LNCAP (cell line): ENCODE measurements at regions not wholly inside any gene's neighbourhood (a gene's known extent, or its start where the extent isn't known, plus 50 kb on each side); places are given as distances from the start of the nearest gene placed in this dataset.

Source experiments
- CTCF ChIP-seq: fragments of 450-650 bp; IDR thresholded peaks from 2 replicates; pipeline ENCODE4 v1.5.1; 2017; ENCODE audit warnings: mild to moderate bottlenecking

- no peak for TF ChIP-seq CTCF
Observed at GRCh38 chr18:41022484-41022883, 932.5 kb upstream of the PIK3C3 start.

- no peak for TF ChIP-seq CTCF
Observed at GRCh38 chr18:41021089-41021488, 933.9 kb upstream of the PIK3C3 start.

GRCh38 chr18:41012194-41012593 lies 942.8 kb upstream of the PIK3C3 start:
- TF ChIP-seq CTCF: no peak

- no peak for TF ChIP-seq CTCF
Observed at GRCh38 chr18:41009926-41010325, 945.1 kb upstream of the PIK3C3 start.

GRCh38 chr18:41004324-41004723 lies 950.7 kb upstream of the PIK3C3 start:
- no peak for TF ChIP-seq CTCF

- TF ChIP-seq CTCF: no peak
Observed at GRCh38 chr18:40995529-40995928, 959.5 kb upstream of the PIK3C3 start.

GRCh38 chr18:40993363-40993762 lies 961.7 kb upstream of the PIK3C3 start:
- no peak for TF ChIP-seq CTCF

- no peak for TF ChIP-seq CTCF
Observed at GRCh38 chr18:40987581-40987980, 967.5 kb upstream of the PIK3C3 start.
